ENCODE measurements at regions not wholly inside any gene's neighbourhood (a gene's known extent, or its start where the extent isn't known, plus 50 kb on each side); places are given as distances from the start of the nearest gene placed in this dataset.

DNA sequence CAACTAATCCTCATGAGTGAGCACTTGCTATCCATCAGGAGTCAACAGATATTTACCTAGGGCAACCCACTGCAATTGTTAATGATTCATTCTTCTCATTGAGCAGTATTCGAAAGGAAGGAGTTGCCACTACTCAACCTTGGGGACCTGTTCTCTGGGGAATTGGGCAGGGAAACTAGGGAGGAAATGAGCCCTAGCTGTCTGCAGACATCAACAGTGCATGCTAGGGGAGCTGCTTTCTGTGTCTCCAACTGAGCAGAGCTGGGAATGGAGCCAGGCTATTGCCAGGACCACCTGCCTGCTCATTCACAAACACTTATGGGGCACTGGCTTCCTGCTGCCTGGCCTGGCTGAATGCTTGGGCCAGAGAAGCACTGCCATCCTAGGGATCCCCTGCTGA lies 183.4 kb downstream of the TMEM38B start:
- TF ChIP-seq, protein P1, sequence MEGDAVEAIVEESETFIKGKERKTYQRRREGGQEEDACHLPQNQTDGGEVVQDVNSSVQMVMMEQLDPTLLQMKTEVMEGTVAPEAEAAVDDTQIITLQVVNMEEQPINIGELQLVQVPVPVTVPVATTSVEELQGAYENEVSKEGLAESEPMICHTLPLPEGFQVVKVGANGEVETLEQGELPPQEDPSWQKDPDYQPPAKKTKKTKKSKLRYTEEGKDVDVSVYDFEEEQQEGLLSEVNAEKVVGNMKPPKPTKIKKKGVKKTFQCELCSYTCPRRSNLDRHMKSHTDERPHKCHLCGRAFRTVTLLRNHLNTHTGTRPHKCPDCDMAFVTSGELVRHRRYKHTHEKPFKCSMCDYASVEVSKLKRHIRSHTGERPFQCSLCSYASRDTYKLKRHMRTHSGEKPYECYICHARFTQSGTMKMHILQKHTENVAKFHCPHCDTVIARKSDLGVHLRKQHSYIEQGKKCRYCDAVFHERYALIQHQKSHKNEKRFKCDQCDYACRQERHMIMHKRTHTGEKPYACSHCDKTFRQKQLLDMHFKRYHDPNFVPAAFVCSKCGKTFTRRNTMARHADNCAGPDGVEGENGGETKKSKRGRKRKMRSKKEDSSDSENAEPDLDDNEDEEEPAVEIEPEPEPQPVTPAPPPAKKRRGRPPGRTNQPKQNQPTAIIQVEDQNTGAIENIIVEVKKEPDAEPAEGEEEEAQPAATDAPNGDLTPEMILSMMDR (IDR thresholded peaks at IDR 0.05; ENCODE audit: low read length) = no peak
- TF ChIP-seq EZH2 (optimal IDR thresholded peaks at IDR 0.05; ENCODE audit: low read depth, low read length) (no peak), EZH2phosphoT487 (IDR thresholded peaks at IDR 0.05; ENCODE audit: low read length) (no peak)

Measured in MM.1S (cell line).